GM18517 (cell line): ENCODE measurements at regions not wholly inside any gene's neighbourhood (a gene's known extent, or its start where the extent isn't known, plus 50 kb on each side); places are given as distances from the start of the nearest gene placed in this dataset.
"Not testable (repeated sequence)": the region's sequence is repeated elsewhere in the genome, so short reads cannot be mapped to it uniquely, and the experiment has no call there.

Experiments
- ATAC-seq: cut with Tn5 transposase; IDR thresholded peaks from one replicate; pipeline ENCODE4 v1.9.1; 2021; ENCODE audit warnings: mild to moderate bottlenecking, moderate library complexity; ENCODE audit not compliant: unreplicated experiment

DNA sequence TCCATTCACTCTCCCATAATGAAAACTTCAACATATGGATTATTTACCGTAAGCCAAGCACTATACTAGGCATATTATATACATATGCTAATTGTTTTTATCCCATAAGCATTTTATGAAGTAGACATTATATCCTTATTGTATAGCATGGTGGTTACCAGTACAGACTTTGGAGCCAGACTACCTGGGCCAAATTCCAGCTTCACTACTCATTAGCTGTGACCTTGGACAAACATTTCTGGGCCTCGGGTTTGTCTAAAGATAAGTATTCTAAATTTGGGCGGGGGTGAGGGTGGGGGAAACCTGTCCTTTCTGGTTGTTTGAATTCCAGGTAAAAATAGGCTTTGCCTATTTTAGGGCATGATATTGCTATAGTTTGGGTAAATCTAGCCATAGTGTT lies 66.5 kb upstream of the P2RY1 start:
- no peak for ATAC-seq

DNA sequence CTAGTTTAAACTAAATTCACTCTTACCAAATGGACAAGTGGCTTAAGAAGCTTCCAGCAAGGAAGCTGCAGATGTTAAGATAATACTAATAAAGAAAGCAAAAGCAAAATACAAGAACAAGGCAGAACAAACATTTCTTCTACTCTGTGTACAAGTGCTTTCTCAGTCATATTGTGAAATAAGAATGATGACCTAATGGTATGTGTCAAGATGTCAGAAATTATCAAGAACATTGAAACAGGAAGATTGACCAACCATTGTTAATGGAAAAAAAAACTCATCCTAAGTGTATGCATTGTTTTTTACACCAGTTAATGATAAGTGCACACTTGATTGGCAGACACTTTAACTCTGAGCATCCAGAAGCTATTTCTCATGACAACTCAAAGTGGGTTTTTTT lies 65.4 kb upstream of the P2RY1 start:
- peak; percentile 94 for ATAC-seq

DNA sequence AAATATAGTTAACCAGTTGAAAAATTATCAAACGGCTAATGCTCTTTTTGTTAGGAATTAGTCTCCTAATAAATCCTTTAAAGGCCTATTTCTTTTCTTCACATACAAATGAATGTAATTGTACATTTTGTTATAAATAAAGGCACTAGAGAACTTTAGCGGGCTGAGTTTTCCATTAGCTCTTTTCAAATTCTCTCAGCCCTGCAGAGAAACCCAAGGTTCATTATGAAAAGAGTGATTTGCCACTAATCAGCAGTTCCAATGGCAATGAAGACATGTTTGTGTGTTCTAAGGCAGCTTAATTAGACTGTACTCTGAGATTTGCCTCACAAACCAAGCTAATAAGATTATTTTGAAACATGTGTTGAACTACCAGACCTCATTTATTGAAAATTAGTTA lies 64.6 kb upstream of the P2RY1 start:
- ATAC-seq, result no peak

DNA sequence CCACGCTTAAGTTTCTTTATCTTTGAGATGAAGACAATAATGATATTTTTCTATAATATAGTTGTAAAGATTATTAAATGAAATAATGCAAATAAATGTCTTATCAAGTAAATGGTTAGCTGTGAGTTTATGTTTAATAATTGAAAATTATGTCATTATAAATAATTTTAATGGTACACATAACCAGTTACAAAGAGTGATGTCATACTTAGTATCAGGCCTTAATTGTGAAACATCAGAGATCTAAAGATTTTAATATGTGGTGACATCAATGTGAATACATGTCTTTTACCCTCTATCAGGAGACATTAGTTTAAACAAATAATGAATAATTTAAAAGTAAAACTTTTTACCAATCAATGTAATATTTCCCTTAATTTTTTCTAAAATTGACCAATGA lies 63.8 kb upstream of the P2RY1 start:
- no peak for ATAC-seq

DNA sequence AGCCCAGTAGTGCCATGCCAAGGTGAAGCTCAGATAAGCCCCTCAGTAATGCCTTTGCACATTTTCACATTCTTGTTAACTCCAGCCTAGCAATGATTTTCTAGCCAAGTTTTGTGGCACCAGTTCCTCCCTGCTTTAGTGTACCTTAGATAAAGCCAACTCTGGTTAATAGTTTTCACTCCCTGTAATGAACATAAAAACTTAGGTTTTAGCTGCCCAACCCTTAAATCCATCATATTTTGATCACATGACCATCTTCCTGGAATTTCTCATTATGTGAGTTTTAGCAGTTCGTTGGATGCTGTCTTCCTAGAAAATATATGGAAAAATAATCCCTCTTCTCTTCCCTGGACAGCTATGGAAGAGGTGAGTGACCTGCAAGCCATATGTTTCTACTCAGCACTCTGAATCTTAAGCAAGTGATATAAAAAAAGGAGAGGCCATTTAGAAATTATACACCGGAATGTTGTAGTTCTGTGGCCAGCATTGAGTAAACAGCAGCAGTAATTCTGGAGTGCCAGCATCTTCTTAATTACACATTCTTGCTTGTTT lies 62.2 kb upstream of the P2RY1 start:
- no peak for ATAC-seq

DNA sequence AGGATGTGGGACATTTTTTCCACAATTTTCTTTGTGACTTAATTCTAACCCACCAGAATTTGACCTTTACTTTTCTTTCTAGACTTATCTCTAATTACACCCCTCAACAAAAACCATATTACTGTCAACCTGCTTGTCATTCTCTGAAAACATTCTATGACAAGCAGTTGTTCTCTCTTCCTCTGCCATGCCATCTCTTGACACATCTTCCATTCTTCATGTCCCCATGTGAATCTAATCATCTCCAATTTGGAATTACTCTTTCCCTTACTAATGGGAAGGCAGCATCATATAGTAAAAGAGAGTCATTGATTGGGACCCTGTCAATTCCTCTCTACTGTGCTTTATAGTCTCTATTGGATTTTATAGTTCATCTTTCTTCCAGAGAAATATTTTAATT lies 61.3 kb upstream of the P2RY1 start:
- ATAC-seq, result no peak

DNA sequence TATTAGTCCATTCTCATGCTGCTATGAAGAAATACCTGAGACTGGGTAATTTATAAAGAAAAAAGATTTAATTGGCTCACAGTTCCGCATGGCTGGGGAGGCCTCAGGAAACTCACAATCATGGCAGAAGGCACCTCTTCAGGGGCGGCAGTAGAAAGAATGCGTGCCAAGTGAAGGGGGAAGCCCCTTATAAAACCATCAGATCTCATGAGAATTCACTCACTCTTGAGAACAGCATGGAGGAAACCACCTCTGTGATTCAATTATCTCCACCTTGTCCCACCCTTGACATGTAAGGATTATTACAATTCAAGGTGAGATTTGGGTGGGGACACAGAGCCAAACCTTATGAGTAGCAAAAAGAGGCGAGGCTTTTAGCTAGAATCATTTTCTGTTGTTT lies 60.7 kb upstream of the P2RY1 start:
- not testable (repeated sequence) for ATAC-seq

DNA sequence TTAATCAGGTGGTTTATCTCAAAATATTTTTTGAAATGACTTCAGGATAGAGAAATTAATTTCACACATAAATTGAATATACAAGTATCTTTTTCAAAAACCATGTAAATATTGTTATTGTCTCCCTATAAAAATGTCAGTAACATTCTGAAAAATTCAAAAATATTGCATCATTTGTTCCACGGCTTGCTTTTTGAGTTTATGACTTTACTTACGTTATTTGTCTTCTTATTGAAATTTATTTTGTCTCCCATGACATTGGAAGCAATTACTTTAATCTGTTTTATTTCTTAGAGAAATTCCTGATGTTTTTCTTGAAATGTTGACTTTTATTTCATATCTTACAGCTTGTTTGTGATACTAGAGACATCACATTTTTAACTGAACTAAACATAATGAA lies 56.9 kb upstream of the P2RY1 start:
- no peak for ATAC-seq

DNA sequence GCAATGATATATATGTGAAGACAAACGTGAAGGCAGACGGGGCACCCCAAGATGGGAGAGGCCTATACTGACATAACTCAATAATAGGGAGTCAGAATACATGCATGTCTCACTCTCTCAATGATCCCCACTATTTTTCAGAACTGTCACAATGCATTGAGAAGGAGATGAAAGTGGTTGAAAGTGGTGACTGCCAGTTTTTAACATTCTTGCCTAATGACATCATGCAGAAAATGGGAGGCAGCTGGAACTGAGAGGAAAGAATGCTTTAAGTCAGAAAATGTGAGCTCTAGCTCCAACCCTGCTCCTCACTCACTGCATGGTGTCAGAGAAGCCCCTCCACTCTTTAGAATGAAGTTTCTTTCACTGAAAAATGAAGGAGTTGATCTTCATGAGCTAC lies 55.3 kb upstream of the P2RY1 start:
- ATAC-seq, result no peak

DNA sequence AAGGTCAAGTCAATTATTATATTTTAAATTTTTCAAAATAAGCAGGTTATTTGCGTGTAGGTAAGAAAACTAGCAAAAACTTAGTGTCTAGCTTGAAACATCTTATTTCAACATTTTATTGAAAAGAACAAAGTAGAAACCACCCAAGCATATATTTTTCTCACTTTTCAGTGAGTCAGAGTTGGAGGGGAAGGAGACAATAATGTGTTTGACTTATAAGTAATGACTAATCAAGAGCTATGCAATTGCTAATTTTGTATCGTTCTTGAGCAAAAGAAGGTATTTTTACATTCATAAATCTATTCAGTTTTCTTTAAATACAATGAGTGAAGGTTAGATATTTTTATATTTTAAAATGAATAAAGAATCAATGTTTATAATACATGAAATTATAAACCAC lies 54.4 kb upstream of the P2RY1 start:
- ATAC-seq, result no peak

DNA sequence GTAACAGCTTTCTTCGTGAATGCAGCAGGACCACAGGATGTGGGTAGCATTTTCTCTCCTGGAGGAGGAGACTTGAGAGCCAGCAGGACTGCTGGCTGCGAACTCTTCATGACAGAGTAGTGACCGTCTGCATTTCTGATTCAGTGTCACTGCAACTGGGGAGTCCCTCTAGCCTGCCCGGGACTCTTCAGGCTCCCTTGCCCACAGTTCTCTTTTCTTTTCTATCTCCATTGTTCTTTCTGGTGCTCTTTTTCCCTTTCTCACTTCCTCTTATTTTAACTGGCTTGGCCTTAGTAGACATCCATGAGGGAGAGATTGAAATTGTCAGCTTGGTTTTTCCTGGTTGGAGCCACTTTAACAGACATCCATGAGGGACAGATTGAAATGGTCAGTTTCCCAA lies 49.9 kb upstream of the P2RY1 start:
- ATAC-seq, result no peak
